HG03460 (cell line): ENCODE measurements at regions not wholly inside any gene's neighbourhood (a gene's known extent, or its start where the extent isn't known, plus 50 kb on each side); places are given as distances from the start of the nearest gene placed in this dataset.

Experiments
- ATAC-seq: cut with Tn5 transposase; IDR thresholded peaks from one replicate; pipeline ENCODE4 v1.9.1; 2021; ENCODE audit not compliant: unreplicated experiment

- no peak for ATAC-seq
These were observed 90.5 kb upstream of the TOMM7 start for GRCh38 chr7:22913158-22913557.

GRCh38 chr7:22911889-22912288 lies 89.2 kb upstream of the TOMM7 start:
- ATAC-seq, result no peak

GRCh38 chr7:22909917-22910316 lies 87.3 kb upstream of the TOMM7 start:
- ATAC-seq, result no peak

GRCh38 chr7:22907805-22908204 lies 85.2 kb upstream of the TOMM7 start:
- ATAC-seq, result no peak

GRCh38 chr7:22900784-22901183 lies 78.1 kb upstream of the TOMM7 start:
- ATAC-seq, result no peak

GRCh38 chr7:22900101-22900500 lies 77.5 kb upstream of the TOMM7 start:
- ATAC-seq, result no peak

- no peak for ATAC-seq
These were observed 74.3 kb upstream of the TOMM7 start for GRCh38 chr7:22896917-22897316.

- no peak for ATAC-seq
These were observed 73.1 kb upstream of the TOMM7 start for GRCh38 chr7:22895828-22896165.

- ATAC-seq, result no peak
These were observed 72.6 kb upstream of the TOMM7 start for GRCh38 chr7:22895140-22895827.

- no peak for ATAC-seq
These were observed 71.9 kb upstream of the TOMM7 start for GRCh38 chr7:22894546-22894945.

GRCh38 chr7:22890773-22891172 lies 68.1 kb upstream of the TOMM7 start:
- no peak for ATAC-seq

GRCh38 chr7:22885797-22886261 lies 63.2 kb upstream of the TOMM7 start:
- peak; percentile 93 for ATAC-seq

- ATAC-seq, result peak; percentile 44
These were observed 62.5 kb upstream of the TOMM7 start for GRCh38 chr7:22884911-22885788.

- ATAC-seq, result no peak
These were observed 59.5 kb upstream of the TOMM7 start for GRCh38 chr7:22882106-22882505.

- no peak for ATAC-seq
These were observed 57.2 kb upstream of the TOMM7 start for GRCh38 chr7:22879709-22880306.

- no peak for ATAC-seq
These were observed 56.6 kb upstream of the TOMM7 start for GRCh38 chr7:22879280-22879679.

GRCh38 chr7:22876986-22877729 lies 54.5 kb upstream of the TOMM7 start:
- ATAC-seq, result no peak

- ATAC-seq, result no peak
These were observed 52.8 kb upstream of the TOMM7 start for GRCh38 chr7:22875470-22875869.

- ATAC-seq, result no peak
These were observed 52.3 kb upstream of the TOMM7 start for GRCh38 chr7:22874904-22875303.
